ENCODE measurements at regions not wholly inside any gene's neighbourhood (a gene's known extent, or its start where the extent isn't known, plus 50 kb on each side); places are given as distances from the start of the nearest gene placed in this dataset.

- DNase-seq (ENCODE audit: extremely low read depth in 1 of 2, low read depth in 1 of 2), result no peak
Measured at GRCh38 chr4:85381968-85382367, 93.0 kb upstream of the ARHGAP24 start.

DNA sequence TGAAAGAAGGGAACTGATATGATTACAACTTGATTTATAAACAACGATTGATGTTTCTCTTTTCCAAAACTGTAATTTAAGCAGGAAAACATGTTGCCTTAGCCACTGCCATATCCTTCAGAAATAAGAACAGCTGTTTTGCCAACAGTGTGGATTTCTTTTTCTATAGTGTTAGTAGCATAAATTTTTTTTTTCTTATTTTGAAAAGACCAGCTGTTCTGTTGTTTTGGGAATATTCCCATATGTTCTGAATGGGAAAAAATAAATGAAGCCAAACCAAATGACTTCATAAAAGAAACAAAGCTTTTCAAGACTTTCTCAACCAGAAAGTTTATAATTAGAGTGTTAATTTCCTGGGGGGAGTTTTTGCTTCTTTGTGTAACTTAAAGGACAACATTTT lies 83.9 kb upstream of the ARHGAP24 start:
- no peak for DNase-seq (ENCODE audit: extremely low read depth in 1 of 2, low read depth in 1 of 2)

DNA sequence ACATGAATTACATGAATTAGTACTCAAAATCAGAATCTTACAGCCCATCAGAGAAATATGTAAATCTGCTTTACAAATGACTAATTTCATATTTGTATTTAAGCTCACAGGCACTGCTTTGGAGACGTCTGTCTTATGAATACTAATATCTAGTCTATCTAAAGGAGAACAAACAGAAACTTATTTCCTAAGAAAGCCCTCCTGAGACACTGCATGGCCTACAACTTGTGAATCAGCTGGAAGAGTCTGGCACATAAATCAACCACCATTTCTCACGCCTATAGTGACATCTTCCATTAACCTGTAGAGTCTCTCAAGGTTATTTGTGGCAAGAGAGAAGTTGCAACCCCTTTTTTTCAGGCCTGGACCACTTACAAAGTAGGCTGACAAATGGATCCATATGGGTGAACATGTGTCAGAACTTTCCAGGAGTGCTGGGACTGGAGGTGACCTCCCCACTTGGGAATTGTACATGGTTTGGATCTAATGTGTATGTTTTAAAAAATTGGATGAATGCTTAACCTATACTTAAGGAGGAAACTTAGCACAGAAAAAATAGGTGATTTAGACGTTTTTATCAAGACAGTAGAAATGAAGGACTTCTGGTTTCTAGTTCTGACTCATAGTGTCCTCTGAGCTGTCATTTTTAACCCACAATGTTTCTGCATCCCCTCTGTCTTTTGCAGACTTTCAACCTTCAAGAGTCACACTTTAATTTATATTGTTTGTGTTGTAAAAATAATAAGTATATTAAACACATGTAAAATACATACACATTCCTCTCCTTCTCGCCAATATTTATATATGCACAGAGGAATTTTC lies 83.2 kb upstream of the ARHGAP24 start:
- no peak for DNase-seq (ENCODE audit: extremely low read depth in 1 of 2, low read depth in 1 of 2)

GRCh38 chr4:85393201-85393600 lies 81.7 kb upstream of the ARHGAP24 start:
- DNase-seq (ENCODE audit: extremely low read depth in 1 of 2, low read depth in 1 of 2), result no peak

DNA sequence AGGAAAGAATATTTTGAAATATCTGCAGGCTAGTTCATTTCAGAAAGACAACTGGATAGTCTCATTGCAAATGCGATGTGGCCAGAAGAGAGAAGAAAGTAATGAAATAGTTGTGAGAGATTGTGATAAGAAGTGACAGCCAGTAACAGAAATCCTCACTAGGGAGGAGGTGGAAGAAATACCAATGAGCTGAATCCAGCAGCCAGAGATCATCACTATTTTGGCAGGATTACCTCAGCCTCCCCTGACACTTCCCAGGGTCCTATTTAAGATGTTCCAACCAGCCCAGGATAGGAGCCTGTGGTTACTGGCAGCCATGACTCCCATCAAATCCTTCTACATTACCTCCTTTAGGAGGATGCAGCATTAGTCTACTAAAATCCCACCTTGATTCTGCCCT lies 76.7 kb upstream of the ARHGAP24 start:
- DNase-seq (ENCODE audit: extremely low read depth in 1 of 2, low read depth in 1 of 2), result no peak

- no peak for DNase-seq (ENCODE audit: extremely low read depth in 1 of 2, low read depth in 1 of 2)
Measured at GRCh38 chr4:85399270-85399669, 75.7 kb upstream of the ARHGAP24 start.

GRCh38 chr4:85402371-85402770 lies 72.6 kb upstream of the ARHGAP24 start:
- DNase-seq (ENCODE audit: extremely low read depth in 1 of 2, low read depth in 1 of 2), result no peak

- no peak for DNase-seq (ENCODE audit: extremely low read depth in 1 of 2, low read depth in 1 of 2)
Measured at GRCh38 chr4:85406185-85406584, 68.8 kb upstream of the ARHGAP24 start.

- no peak for DNase-seq (ENCODE audit: extremely low read depth in 1 of 2, low read depth in 1 of 2)
Measured at GRCh38 chr4:85407546-85407945, 67.4 kb upstream of the ARHGAP24 start.

GRCh38 chr4:85408301-85408700 lies 66.6 kb upstream of the ARHGAP24 start:
- no peak for DNase-seq (ENCODE audit: extremely low read depth in 1 of 2, low read depth in 1 of 2)

DNA sequence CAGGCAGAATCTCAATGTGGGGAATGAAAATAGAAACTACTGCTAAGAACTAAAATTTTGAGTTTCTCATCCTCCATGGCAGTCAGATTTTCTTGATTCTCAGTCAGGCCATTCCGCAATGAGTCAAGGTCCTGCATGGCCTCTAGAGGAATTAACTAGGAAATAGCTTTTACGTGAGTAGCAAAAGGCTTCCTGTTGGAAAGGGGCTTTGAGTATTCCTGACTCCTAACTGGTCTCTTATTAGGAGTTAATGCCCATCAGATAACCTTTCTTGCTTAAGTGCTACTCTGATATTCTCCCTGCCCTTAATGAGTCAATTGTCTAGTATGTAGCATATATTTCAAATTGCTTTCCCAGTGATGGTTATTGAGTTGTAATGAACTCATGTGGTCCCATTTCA lies 65.7 kb upstream of the ARHGAP24 start:
- DNase-seq (ENCODE audit: extremely low read depth in 1 of 2, low read depth in 1 of 2), result no peak

DNA sequence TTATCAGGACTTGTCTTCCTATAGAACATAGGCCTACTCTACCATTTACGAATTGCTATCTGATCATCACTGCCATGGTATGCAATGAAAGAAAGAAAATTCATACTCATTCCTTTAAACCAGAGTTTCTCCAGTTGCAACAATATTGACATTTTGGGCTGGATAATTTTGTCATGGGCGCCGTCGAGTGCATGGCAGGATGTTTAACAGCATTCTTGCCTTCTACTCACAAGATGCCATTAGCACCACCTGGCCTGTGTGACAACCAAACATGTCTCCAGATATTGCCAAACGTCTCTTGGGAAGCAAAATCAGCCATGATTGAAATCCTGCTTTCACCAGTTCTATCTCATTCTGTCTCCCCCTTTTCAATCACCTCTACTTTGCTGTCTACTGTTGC lies 63.6 kb upstream of the ARHGAP24 start:
- no peak for DNase-seq (ENCODE audit: extremely low read depth in 1 of 2, low read depth in 1 of 2)

DNA sequence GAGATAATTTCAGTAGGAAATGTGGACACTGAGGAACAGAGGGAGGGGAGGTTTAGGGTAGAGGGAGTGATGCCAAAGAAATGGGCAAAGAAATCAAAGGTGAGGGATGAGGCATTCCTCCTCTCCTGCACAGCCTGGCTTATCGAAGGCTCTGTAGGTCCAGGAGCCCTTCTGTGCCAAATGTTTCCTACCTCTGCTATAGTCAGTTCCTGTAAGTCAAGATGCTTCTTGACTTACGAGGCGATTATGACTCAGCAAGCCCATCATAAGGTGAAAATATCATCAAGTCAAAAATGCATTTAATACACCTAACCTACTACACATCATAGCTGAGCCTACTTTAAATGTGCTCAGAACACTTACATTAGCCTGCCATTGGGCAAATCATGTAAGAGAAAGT lies 60.0 kb upstream of the ARHGAP24 start:
- DNase-seq (ENCODE audit: extremely low read depth in 1 of 2, low read depth in 1 of 2), result no peak

DNA sequence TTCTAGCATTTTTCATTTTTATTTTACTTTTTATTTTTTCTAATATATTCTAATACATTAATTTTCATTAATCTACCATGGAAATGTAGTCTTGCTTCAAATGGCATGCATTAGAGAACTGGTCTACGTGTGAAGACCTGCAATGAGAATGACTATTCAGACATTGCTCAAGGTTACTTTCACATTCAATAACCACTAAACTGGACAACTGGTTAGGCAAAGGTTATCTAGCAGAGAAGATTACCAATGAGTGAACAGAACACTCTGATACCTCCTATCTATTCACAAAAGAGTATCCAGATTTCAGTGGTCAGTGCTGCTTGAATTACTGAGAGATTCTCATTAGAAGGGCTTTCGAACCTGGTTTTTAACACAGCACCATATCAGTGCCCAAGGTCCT lies 58.9 kb upstream of the ARHGAP24 start:
- DNase-seq (ENCODE audit: extremely low read depth in 1 of 2, low read depth in 1 of 2), result no peak

GRCh38 chr4:85419103-85419502 lies 55.8 kb upstream of the ARHGAP24 start:
- DNase-seq (ENCODE audit: extremely low read depth in 1 of 2, low read depth in 1 of 2), result no peak

- DNase-seq (ENCODE audit: extremely low read depth in 1 of 2, low read depth in 1 of 2), result no peak
Measured at GRCh38 chr4:85420831-85421230, 54.1 kb upstream of the ARHGAP24 start.

GRCh38 chr4:85423431-85423830 lies 51.5 kb upstream of the ARHGAP24 start:
- DNase-seq (ENCODE audit: extremely low read depth in 1 of 2, low read depth in 1 of 2), result no peak
